ENCODE measurements at regions not wholly inside any gene's neighbourhood (a gene's known extent, or its start where the extent isn't known, plus 50 kb on each side); places are given as distances from the start of the nearest gene placed in this dataset.

- DNase-seq (ENCODE audit: insufficient read length, low spot score) (no peak), FAIRE-seq (no peak)
Measured at GRCh38 chr6:45791211-45792168, 224.2 kb downstream of the CLIC5 start.

GRCh38 chr6:45789238-45789637 is 226.4 kb downstream of the CLIC5 start:
- FAIRE-seq (no peak), DNase-seq (ENCODE audit: insufficient read length, low spot score) (no peak)

GRCh38 chr6:45787384-45787783 is 228.3 kb downstream of the CLIC5 start:
- no peak for FAIRE-seq
- no peak for DNase-seq (ENCODE audit: insufficient read length, low spot score)

DNA sequence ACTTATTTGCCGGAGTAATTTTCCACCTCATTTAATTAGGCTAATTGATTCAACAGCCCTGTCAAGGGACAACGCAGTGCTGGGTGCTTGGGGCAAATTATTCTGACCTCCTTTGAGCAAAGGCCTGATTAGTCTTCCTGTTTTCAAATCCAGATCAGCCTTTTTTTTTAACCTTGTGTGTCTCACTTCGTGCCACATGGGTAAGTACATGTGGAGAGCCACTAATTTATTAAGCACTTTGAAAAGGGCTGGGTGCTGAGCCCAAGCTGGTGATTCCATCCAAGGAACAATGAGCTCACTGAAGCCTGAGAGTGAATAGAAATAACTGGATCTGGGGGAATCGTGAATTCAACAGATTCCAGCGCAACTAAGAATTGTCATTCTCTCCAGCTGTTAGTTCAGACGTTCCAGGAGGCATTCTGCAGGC is 229.3 kb downstream of the CLIC5 start:
- FAIRE-seq (no peak), DNase-seq (ENCODE audit: insufficient read length, low spot score) (no peak)

DNA sequence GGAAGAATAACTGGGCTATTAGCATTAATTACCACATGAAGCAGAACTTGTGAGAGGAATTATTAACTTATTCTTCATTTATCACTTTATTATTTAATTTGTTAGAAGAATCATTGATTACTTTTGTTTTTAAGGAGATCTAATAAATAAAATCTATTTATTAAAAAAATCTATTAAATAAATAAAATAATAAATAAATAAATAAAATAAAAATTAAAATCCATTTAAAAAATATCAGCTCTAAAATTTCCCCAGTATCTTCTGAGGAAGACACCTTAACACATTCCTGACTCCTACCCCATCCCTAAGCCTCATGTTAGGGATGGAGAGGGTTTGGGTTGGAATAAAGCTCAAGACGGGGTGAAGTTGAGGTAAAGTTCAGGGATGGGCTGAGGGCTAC is 231.4 kb downstream of the CLIC5 start:
- no peak for FAIRE-seq
- DNase-seq (ENCODE audit: insufficient read length, low spot score): no peak

DNA sequence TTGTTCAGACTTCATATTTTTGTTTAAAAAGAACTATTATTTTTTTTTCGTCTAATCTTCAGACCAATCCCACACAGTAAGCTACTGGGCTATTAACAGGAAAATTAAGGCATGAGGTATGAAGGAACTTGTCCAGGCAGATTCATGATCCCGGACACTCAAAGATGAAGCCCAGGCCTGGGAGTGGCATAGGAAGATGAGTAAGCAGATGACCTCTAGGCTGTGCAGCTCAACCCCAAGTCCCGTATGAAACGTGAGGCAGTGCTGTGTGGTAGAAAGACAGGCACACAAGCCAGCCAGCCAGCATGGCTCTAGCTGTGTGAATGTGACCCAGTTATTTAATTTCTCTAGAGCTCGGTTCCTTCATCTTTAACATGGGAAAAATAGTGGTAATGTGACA is 231.9 kb downstream of the CLIC5 start:
- FAIRE-seq: no peak

GRCh38 chr6:45781890-45782289 is 233.8 kb downstream of the CLIC5 start:
- no peak for DNase-seq (ENCODE audit: insufficient read length, low spot score)
- FAIRE-seq: no peak

More for the DNA sequence above, 231.9 kb downstream of the CLIC5 start:
- no peak for DNase-seq (ENCODE audit: insufficient read length, low spot score)

DNA sequence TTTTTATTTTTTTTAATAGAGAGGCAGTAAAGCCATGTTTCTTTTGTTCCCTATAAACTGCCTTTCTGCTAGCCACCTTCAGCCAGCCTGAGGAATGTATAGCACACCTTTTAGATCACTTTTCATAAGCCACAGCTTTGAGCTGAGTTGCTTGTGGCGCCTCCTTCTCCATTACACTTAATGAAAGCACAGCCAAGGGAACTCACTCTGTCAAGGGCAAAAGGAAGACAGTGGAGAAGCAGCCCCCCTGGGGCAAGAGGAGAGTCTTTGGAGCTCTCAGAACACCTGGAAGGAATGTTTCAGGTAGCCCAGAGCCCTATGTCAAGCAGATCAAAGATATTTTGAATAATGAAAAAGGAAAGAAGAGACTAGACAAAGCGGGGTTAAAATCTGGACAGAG is 235.1 kb downstream of the CLIC5 start:
- FAIRE-seq (no peak), DNase-seq (ENCODE audit: insufficient read length, low spot score) (no peak)

DNA sequence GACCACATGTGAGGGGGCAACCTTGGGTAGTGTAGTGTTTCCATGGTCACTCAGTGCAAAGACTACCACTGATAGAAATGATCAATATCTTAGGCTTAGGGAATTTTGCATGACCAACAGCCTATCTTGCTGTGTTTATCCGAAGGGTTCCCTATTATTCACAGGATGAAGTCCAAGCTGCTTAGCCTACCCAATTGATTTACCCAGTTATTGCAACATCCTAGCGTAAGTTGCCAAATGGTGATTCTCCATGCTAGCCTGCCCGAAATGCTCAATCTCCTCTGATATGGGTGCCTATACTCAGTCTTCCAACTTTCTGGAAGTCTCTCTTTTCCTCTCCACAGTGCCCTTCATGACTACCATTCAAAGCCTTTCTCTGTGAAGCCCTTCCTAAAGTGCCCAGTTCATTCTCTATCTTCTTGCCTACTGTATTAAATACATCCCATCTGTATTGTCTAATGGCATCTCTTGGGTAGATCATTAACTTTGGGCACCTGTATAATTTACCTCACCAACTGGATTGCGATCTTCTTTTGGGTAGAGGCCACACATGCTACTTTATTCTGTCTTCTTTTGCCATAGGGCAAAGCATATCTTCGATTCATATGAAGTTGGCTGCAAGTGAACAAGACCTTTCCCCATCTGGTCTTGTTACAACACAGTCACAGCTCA is 240.5 kb downstream of the CLIC5 start:
- no peak for FAIRE-seq

DNA sequence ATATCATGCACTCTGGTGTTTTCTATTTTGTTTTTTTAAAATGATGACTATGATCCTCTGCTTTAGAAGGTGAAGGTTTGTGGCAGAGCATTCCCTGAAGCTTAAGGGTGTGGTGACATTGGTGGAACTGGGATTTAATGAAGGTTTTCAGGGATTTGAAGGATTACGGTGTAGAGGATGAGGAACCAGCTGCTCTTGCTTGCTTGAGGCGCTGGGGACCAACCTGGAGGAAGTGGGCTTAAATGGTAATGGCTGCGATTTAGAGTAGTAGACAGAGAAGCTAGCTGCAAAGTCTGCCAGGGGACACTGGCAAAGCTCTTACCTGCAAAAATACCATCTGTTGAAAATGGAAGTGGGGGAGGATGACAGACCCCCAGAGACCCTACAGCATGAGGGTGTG is 241.8 kb downstream of the CLIC5 start:
- no peak for FAIRE-seq
- DNase-seq (ENCODE audit: insufficient read length, low spot score): no peak

More for the DNA sequence above, 240.5 kb downstream of the CLIC5 start:
- no peak for DNase-seq (ENCODE audit: insufficient read length, low spot score)

- DNase-seq (ENCODE audit: insufficient read length, low spot score): no peak
- FAIRE-seq: no peak
Measured at GRCh38 chr6:45772886-45773495, 242.7 kb downstream of the CLIC5 start.

DNA sequence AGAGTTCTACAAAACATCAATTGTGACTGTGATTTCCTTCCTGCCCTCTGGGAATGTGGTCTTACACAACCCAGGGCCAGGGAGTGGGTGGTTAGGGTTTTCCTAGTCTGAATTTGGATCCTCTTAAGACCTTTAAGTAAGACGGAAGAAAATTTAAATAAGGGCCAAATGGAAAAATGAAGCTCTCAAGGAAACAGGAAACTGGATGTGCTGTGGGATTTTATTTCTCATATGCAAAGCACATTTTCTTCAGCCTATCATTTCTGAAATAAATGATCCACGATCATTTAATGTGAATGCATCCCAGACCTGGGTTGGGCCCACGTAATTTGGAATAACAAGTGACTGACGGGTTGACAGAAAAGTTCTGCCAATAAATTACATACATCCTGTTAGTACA is 243.6 kb downstream of the CLIC5 start:
- no peak for DNase-seq (ENCODE audit: insufficient read length, low spot score)
- FAIRE-seq: no peak

DNA sequence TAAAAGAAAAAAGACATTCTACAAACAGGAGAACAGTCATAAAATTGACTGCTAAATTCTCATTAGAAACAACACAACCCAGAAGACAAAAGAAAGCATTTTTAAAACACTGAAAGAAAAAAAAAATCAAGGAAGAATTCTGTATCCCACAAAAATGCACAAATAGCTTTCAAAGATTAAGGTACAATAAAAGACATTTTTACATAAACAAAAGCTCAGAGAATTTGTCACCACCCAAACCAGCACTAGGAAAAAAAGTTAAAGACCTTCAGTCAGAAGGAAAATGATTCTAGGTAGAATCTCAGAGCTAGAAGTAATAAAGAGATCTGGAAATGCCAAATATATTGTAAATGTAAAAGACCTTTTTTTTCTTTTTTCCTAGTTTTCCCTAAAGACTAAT is 252.4 kb downstream of the CLIC5 start:
- FAIRE-seq (no peak), DNase-seq (ENCODE audit: insufficient read length, low spot score) (no peak)

- FAIRE-seq (no peak), DNase-seq (ENCODE audit: insufficient read length, low spot score) (no peak)
Measured at GRCh38 chr6:45759472-45759810, 256.2 kb downstream of the CLIC5 start.

GRCh38 chr6:45758787-45759471 is 256.7 kb downstream of the CLIC5 start:
- FAIRE-seq (no peak), DNase-seq (ENCODE audit: insufficient read length, low spot score) (no peak)

DNA sequence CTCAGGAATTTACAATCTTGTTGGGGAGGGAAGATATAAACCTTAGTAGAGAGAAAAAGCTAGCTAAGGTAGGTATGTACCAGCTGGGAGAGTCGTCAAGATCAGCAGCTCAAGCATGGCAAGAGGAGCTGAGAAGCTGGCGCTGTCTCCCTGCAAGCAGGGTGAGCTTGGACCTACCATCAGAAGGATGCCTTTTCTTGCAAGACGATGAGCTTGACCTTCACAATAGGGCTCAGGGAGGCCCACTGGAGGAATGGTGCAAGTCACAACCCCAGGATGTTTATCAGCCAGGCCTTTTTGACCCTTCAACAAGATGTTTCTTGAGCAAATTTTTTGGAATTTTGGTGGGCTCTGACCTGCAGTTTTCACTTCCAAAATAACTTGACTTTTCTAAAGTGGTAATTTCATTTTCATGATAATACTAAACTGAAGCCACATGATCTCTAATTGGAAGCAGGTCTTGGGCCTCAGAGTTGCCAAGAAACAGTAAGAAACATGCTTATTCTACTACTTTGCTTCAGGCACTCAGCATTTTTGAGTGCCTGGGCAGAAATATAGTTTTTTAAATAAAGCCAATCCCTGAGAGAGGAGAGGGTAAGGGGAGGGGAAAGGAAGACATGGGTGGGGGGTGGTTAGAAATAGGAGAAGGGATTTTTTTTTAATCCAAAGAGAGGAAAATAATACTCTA is 258.1 kb downstream of the CLIC5 start:
- FAIRE-seq (no peak), DNase-seq (ENCODE audit: insufficient read length, low spot score) (no peak)

DNA sequence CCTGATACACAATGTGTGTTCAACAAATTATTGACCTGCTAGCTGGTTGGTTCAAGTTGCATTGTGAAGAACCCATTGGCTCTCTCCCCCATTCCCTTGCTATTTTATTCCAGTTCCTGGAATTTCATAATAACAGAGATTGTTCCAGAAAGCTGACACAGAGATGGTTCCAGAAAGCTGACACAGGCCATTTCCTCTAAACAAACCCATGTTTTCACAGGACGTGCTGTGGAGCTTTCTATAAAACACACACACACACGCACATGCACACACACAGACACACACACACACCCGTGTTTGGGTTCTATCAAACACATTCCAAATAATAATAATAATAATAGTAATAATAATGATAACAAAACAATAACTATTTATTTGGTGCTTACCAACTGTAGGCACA is 259.1 kb downstream of the CLIC5 start:
- FAIRE-seq: no peak

GRCh38 chr6:45754432-45754831 is 261.2 kb downstream of the CLIC5 start:
- FAIRE-seq: no peak
- no peak for DNase-seq (ENCODE audit: insufficient read length, low spot score)

More for the DNA sequence above, 259.1 kb downstream of the CLIC5 start:
- no peak for DNase-seq (ENCODE audit: insufficient read length, low spot score)

DNA sequence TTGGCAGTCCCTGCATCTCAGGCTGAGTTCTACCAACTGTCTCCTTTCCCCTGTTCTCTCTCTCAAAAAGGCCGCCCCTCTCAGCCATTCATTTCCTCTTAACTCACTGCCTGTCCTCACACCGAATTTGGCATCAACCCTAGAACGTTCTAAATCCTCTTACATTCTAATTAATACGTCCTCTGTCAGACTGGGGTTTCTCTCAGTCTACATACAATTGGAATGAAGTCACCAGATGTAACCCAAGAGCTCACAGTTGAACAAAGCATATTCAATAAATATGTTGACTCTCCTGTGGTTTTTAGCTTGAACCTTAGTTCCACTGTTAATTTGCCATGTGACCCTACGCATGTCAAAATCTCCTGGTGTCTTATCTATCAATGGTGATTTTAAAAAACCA is 269.6 kb downstream of the CLIC5 start:
- no peak for FAIRE-seq

DNA sequence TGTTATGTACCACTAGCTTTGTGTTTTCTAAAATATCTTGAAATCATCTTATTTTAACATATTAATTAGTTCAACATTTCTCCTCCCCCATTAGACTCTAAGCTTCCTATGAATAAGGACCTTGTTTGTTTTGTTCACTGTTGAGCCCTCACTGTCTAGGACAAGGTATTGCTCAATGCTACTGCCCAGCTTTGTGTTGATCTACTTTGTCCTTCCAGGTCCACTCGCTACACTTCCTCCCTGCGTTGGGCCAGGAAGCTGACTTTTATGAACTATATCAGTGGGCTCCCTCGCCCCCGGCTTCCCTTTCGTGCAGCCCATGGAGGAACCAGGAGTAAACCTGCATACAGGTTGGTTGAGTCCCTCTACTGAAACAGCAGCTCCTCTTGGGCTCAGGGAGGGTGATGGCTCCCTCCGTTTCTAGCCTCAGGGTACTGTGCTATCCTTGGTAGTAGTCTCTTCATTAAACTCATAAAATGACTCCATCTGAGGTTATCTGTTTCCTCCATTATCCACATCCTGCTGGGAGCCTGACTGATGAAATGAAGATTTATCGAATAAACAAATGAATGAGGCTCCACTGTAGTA is 272.5 kb downstream of the CLIC5 start:
- DNase-seq (ENCODE audit: insufficient read length, low spot score) (no peak), FAIRE-seq (peak; percentile 18)

More for the DNA sequence above, 269.6 kb downstream of the CLIC5 start:
- DNase-seq (ENCODE audit: insufficient read length, low spot score): no peak
